ENCODE measurements at regions not wholly inside any gene's neighbourhood (a gene's known extent, or its start where the extent isn't known, plus 50 kb on each side); places are given as distances from the start of the nearest gene placed in this dataset.

GRCh38 chr9:24961762-24962161, 416.1 kb upstream of the IZUMO3 start:
- no peak for DNase-seq (ENCODE audit: low spot score)
- Mint-ChIP-seq H3K4me1 (ENCODE audit: low read depth) (no peaks in the 10 kb centered on the region), H3K27me3 (ENCODE audit: low read depth) (no peaks in the 10 kb centered on the region), H3K27ac (ENCODE audit: unreplicated experiment) (no peak overlapping the region), H3K9me3 (ENCODE audit: low read depth) (no peaks in the 10 kb centered on the region), H3K4me3 (ENCODE audit: unreplicated experiment) (no peak overlapping the region), H3K36me3 (ENCODE audit: low read depth) (no peaks in the 10 kb centered on the region)
- no peak for TF ChIP-seq CTCF (IDR thresholded peaks at IDR 0.05)

GRCh38 chr9:24953070-24953469, 407.4 kb upstream of the IZUMO3 start:
- Mint-ChIP-seq H3K36me3 (ENCODE audit: low read depth) (no peaks in the 10 kb centered on the region), H3K27me3 (ENCODE audit: low read depth) (no peaks in the 10 kb centered on the region), H3K4me3 (ENCODE audit: unreplicated experiment) (no peak overlapping the region), H3K4me1 (ENCODE audit: low read depth) (no peaks in the 10 kb centered on the region), H3K27ac (ENCODE audit: unreplicated experiment) (no peak overlapping the region), H3K9me3 (ENCODE audit: low read depth) (peaks cover 5% of the 10 kb centered on the region)
- DNase-seq (ENCODE audit: low spot score), result no peak
- no peak for TF ChIP-seq CTCF (IDR thresholded peaks at IDR 0.05)

GRCh38 chr9:24939109-24939850, 393.6 kb upstream of the IZUMO3 start:
- Mint-ChIP-seq H3K27ac (ENCODE audit: unreplicated experiment) (no peak overlapping the region), H3K36me3 (ENCODE audit: low read depth) (no peaks in the 10 kb centered on the region), H3K4me3 (ENCODE audit: unreplicated experiment) (no peak overlapping the region), H3K9me3 (ENCODE audit: low read depth) (peaks cover 2% of the 10 kb centered on the region), H3K4me1 (ENCODE audit: low read depth) (no peaks in the 10 kb centered on the region), H3K27me3 (ENCODE audit: low read depth) (no peaks in the 10 kb centered on the region)
- no peak for TF ChIP-seq CTCF (IDR thresholded peaks at IDR 0.05)
- DNase-seq (ENCODE audit: low spot score), result no peak

GRCh38 chr9:24936117-24936516, 390.4 kb upstream of the IZUMO3 start:
- no peaks in the 10 kb centered on the region for H3K4me1 Mint-ChIP-seq (ENCODE audit: low read depth)
- H3K27ac Mint-ChIP-seq (ENCODE audit: unreplicated experiment), result no peak overlapping the region
- H3K4me3 Mint-ChIP-seq (ENCODE audit: unreplicated experiment), result no peak overlapping the region
- H3K9me3 Mint-ChIP-seq (ENCODE audit: low read depth), result no peaks in the 10 kb centered on the region
- no peak for DNase-seq (ENCODE audit: low spot score)
- no peak for TF ChIP-seq CTCF (IDR thresholded peaks at IDR 0.05)
- H3K27me3 Mint-ChIP-seq (ENCODE audit: low read depth), result no peaks in the 10 kb centered on the region
- no peaks in the 10 kb centered on the region for H3K36me3 Mint-ChIP-seq (ENCODE audit: low read depth)

- no peaks in the 10 kb centered on the region for H3K4me1 Mint-ChIP-seq (ENCODE audit: low read depth)
- H3K27ac Mint-ChIP-seq (ENCODE audit: unreplicated experiment), result no peak overlapping the region
- no peaks in the 10 kb centered on the region for H3K27me3 Mint-ChIP-seq (ENCODE audit: low read depth)
- H3K36me3 Mint-ChIP-seq (ENCODE audit: low read depth), result no peaks in the 10 kb centered on the region
- no peaks in the 10 kb centered on the region for H3K9me3 Mint-ChIP-seq (ENCODE audit: low read depth)
- no peak overlapping the region for H3K4me3 Mint-ChIP-seq (ENCODE audit: unreplicated experiment)
- DNase-seq (ENCODE audit: low spot score), result no peak
- no peak for TF ChIP-seq CTCF (IDR thresholded peaks at IDR 0.05)
Measured at GRCh38 chr9:24932785-24933184, 387.1 kb upstream of the IZUMO3 start.
